ENCODE measurements at regions not wholly inside any gene's neighbourhood (a gene's known extent, or its start where the extent isn't known, plus 50 kb on each side); places are given as distances from the start of the nearest gene placed in this dataset.

DNA sequence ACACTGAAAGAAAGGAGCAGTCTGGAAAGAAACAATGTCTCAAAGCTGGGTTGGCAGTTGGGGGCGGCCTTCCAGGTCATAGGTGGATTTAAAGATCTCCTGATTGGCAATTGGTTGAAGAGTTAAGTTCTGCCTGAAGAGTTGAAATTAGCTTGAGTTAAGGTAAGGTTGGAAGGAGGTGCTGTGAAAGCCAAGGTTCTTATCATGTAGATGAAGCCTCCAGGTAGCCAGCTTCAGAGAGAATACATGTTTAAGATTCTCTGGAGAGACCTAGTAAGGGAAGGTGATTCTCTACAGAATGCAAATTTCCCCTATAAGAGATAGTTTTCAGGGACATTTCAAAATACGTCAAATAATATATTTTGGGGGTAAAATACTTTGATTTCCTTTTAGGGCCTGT is 387.1 kb downstream of the TMEM232 start:
- TF ChIP-seq, protein P1, sequence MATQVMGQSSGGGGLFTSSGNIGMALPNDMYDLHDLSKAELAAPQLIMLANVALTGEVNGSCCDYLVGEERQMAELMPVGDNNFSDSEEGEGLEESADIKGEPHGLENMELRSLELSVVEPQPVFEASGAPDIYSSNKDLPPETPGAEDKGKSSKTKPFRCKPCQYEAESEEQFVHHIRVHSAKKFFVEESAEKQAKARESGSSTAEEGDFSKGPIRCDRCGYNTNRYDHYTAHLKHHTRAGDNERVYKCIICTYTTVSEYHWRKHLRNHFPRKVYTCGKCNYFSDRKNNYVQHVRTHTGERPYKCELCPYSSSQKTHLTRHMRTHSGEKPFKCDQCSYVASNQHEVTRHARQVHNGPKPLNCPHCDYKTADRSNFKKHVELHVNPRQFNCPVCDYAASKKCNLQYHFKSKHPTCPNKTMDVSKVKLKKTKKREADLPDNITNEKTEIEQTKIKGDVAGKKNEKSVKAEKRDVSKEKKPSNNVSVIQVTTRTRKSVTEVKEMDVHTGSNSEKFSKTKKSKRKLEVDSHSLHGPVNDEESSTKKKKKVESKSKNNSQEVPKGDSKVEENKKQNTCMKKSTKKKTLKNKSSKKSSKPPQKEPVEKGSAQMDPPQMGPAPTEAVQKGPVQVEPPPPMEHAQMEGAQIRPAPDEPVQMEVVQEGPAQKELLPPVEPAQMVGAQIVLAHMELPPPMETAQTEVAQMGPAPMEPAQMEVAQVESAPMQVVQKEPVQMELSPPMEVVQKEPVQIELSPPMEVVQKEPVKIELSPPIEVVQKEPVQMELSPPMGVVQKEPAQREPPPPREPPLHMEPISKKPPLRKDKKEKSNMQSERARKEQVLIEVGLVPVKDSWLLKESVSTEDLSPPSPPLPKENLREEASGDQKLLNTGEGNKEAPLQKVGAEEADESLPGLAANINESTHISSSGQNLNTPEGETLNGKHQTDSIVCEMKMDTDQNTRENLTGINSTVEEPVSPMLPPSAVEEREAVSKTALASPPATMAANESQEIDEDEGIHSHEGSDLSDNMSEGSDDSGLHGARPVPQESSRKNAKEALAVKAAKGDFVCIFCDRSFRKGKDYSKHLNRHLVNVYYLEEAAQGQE (IDR thresholded peaks at IDR 0.05; ENCODE audit: insufficient replicate concordance, low read depth) = no peak
- TF ChIP-seq GABPA (IDR thresholded peaks at IDR 0.05; ENCODE audit: low read depth) (no peak), POLR2AphosphoS5 (IDR thresholded peaks at IDR 0.05; ENCODE audit: low read depth) (no peak), SPI1 (IDR thresholded peaks at IDR 0.05; ENCODE audit: borderline replicate concordance, low read depth) (no peak)
- TF ChIP-seq, protein P2, sequence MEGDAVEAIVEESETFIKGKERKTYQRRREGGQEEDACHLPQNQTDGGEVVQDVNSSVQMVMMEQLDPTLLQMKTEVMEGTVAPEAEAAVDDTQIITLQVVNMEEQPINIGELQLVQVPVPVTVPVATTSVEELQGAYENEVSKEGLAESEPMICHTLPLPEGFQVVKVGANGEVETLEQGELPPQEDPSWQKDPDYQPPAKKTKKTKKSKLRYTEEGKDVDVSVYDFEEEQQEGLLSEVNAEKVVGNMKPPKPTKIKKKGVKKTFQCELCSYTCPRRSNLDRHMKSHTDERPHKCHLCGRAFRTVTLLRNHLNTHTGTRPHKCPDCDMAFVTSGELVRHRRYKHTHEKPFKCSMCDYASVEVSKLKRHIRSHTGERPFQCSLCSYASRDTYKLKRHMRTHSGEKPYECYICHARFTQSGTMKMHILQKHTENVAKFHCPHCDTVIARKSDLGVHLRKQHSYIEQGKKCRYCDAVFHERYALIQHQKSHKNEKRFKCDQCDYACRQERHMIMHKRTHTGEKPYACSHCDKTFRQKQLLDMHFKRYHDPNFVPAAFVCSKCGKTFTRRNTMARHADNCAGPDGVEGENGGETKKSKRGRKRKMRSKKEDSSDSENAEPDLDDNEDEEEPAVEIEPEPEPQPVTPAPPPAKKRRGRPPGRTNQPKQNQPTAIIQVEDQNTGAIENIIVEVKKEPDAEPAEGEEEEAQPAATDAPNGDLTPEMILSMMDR (IDR thresholded peaks at IDR 0.05; ENCODE audit: insufficient read depth, low read length) = no peak
- no peaks in the 10 kb centered on the region for H3K27me3 ChIP-seq (ENCODE audit: insufficient read depth, poor library complexity, severe bottlenecking)
- H3K27ac ChIP-seq (replicated peaks) = no peak overlapping the region
- DNase-seq (ENCODE audit: low read depth in 1 of 2, low spot score in 1 of 2) = no peak
- H3K4me3 ChIP-seq (replicated peaks; ENCODE audit: insufficient read depth, low read length) = no peak overlapping the region

DNA sequence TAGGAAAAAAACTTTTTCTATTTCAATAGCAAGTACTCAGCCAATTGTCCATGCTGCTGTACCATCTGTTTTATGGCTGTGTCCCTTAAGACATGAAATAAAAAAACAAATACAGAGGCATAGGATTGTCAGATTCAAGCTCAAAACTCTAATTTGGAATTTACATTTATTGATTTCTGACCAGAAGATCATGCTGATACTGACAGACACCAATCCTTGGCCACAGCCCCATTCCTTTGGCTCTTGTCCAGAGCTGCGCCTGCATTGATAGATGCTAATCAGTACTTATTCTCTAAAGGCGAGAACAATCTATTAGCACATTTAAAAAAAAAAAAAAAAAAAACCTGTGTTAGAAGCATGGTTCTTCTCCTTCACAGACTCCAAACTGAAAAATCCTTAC is 384.6 kb downstream of the TMEM232 start:
- no peak for DNase-seq (ENCODE audit: low read depth in 1 of 2, low spot score in 1 of 2)
- TF ChIP-seq GABPA (IDR thresholded peaks at IDR 0.05; ENCODE audit: low read depth) = no peak
- no peak for TF ChIP-seq SPI1 (IDR thresholded peaks at IDR 0.05; ENCODE audit: borderline replicate concordance, low read depth)
- Histone ChIP-seq H3K27ac (replicated peaks) (no peak overlapping the region), H3K27me3 (ENCODE audit: insufficient read depth, poor library complexity, severe bottlenecking) (no peaks in the 10 kb centered on the region), H3K4me3 (replicated peaks; ENCODE audit: insufficient read depth, low read length) (no peak overlapping the region)

DNA sequence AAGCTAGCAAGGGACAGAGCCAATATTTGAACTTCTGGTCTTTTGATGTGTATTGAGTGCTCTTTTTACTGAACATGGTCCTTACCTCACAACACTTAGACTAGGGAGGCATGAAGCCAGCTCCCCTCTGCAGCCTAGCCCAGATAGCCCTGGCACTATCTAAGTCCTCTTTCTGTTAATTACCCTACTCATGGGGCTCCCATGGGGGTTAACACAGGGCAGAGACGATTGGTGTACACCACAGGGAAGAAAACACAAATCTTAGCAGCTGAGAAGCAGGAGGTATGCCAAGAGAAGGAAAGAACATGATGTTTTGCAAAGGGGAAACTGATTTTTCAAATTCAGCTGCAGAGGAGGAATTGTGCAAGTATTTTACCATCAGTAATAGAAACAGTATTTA is 383.8 kb downstream of the TMEM232 start:
- Histone ChIP-seq H3K27ac (replicated peaks) (no peak overlapping the region), H3K4me3 (replicated peaks; ENCODE audit: insufficient read depth, low read length) (no peak overlapping the region), H3K27me3 (ENCODE audit: insufficient read depth, poor library complexity, severe bottlenecking) (no peaks in the 10 kb centered on the region)
- TF ChIP-seq GABPA (IDR thresholded peaks at IDR 0.05; ENCODE audit: low read depth) = no peak
- no peak for DNase-seq (ENCODE audit: low read depth in 1 of 2, low spot score in 1 of 2)

DNA sequence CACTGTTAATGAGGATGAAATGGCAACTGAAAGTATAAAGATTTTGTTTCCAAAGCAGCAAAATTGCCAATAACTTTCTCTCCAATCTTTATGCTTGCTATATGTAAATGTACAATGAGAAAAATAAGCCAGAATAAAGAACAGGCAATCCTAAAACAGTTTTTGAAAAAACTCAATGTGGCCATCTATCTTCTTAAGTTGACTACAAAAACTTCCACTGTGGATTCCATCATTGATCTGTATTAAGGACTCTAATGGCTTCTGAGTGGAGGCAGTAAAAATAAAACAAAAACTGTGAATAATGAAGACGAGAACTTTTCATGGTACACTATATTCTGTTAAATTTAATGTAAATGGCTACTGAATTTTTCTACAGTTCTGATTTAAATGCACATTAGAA is 382.9 kb downstream of the TMEM232 start:
- no peak for DNase-seq (ENCODE audit: low read depth in 1 of 2, low spot score in 1 of 2)
- Histone ChIP-seq H3K27ac (replicated peaks) (no peak overlapping the region), H3K27me3 (ENCODE audit: insufficient read depth, poor library complexity, severe bottlenecking) (no peaks in the 10 kb centered on the region), H3K4me3 (replicated peaks; ENCODE audit: insufficient read depth, low read length) (no peak overlapping the region)
- TF ChIP-seq POLR2AphosphoS5 (IDR thresholded peaks at IDR 0.05; ENCODE audit: low read depth) (no peak), GABPA (IDR thresholded peaks at IDR 0.05; ENCODE audit: low read depth) (no peak), SPI1 (IDR thresholded peaks at IDR 0.05; ENCODE audit: borderline replicate concordance, low read depth) (no peak)
- TF ChIP-seq, protein P1 (IDR thresholded peaks at IDR 0.05; ENCODE audit: insufficient replicate concordance, low read depth) = no peak
- TF ChIP-seq, protein P2 (IDR thresholded peaks at IDR 0.05; ENCODE audit: insufficient read depth, low read length) = no peak

DNA sequence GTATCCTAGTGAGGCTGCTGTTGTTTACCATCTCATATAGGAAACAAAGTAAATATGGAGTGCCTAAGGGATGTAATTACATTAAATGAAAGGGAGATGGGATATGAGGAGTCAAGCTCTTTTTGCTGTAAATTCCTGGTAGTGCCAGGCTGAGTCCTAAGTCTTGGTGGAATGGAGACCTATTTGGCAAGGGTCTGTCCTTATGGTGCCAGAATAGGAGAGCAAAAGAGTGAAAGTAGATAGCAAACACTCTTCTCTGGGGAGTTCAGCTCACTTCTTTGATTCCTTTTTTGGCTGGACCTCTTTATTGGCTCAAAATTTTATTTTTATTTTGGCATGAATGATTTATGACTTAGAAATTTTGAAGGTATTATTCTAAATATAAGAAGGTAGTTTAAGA is 380.8 kb downstream of the TMEM232 start:
- Histone ChIP-seq H3K4me3 (replicated peaks; ENCODE audit: insufficient read depth, low read length) (no peak overlapping the region), H3K27me3 (ENCODE audit: insufficient read depth, poor library complexity, severe bottlenecking) (no peaks in the 10 kb centered on the region), H3K27ac (replicated peaks) (no peak overlapping the region)
- TF ChIP-seq, protein P1 (IDR thresholded peaks at IDR 0.05; ENCODE audit: insufficient replicate concordance, low read depth) = no peak
- TF ChIP-seq, protein P2 (IDR thresholded peaks at IDR 0.05; ENCODE audit: insufficient read depth, low read length) = no peak
- TF ChIP-seq SPI1 (IDR thresholded peaks at IDR 0.05; ENCODE audit: borderline replicate concordance, low read depth) (no peak), POLR2AphosphoS5 (IDR thresholded peaks at IDR 0.05; ENCODE audit: low read depth) (no peak), GABPA (IDR thresholded peaks at IDR 0.05; ENCODE audit: low read depth) (no peak)
- no peak for DNase-seq (ENCODE audit: low read depth in 1 of 2, low spot score in 1 of 2)
